Brain microvascular endothelial cell (primary cell): ENCODE measurements at regions not wholly inside any gene's neighbourhood (a gene's known extent, or its start where the extent isn't known, plus 50 kb on each side); places are given as distances from the start of the nearest gene placed in this dataset.
"Not testable (repeated sequence)": the region's sequence is repeated elsewhere in the genome, so short reads cannot be mapped to it uniquely, and the experiment has no call there.

ENCODE experiments used
- DNase-seq: peaks from one replicate; pipeline ENCODE4 v3.0.0-alpha.2; 2020
- H3K27ac ChIP-seq: fragments of 250-450 bp; sonication (Bioruptor Pico); 2 replicates; pipeline ENCODE4 v1.5.1; 2020; ENCODE audit warnings: mild to moderate bottlenecking, moderate library complexity
- H3K27me3 ChIP-seq: fragments of 250-450 bp; sonication (Bioruptor Pico); replicated peaks from 2 replicates; pipeline ENCODE4 v1.5.1; 2020; ENCODE audit warnings: mild to moderate bottlenecking
- H3K36me3 ChIP-seq: fragments of 250-450 bp; sonication (Bioruptor Pico); replicated peaks from 2 replicates; pipeline ENCODE4 v1.5.1; 2020; ENCODE audit warnings: mild to moderate bottlenecking
- H3K4me3 ChIP-seq: 2 replicates; pipeline ENCODE4 v1.5.1; 2011; ENCODE audit warnings: low read depth, mild to moderate bottlenecking, control low read depth, low read length, moderate library complexity
- in situ Hi-C: cut with HindIII; loops from 2 replicates; pipeline ENCODE4 v1.10.0; 2017; ENCODE audit warnings: low sequenced_read_pairs, low pct_ligation_motif_present

DNA sequence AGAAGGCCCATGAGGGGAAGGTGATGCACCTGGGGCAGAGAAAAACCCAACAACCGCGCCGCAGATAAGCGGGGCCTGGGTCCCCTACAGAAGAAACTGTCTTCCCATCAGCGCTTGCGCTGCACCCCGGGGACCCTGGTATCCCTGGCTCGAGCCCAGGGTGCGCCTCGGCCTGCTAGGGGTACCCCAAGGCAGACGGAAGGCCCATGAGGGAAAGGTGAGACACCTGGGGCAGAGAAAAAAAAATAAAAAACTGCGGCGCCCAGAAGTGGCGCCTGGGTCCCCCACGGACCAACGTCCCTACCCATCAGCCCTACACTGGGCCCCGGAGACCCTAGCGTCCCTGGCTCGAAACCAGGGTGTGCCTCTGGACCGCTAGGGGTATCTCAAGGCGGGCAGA, 190.8 kb downstream of the POTEM start:
- H3K36me3 ChIP-seq, H3K27me3 ChIP-seq, in situ Hi-C loops, DNase-seq, H3K27ac ChIP-seq, H3K4me3 ChIP-seq: not testable (repeated sequence)

DNA sequence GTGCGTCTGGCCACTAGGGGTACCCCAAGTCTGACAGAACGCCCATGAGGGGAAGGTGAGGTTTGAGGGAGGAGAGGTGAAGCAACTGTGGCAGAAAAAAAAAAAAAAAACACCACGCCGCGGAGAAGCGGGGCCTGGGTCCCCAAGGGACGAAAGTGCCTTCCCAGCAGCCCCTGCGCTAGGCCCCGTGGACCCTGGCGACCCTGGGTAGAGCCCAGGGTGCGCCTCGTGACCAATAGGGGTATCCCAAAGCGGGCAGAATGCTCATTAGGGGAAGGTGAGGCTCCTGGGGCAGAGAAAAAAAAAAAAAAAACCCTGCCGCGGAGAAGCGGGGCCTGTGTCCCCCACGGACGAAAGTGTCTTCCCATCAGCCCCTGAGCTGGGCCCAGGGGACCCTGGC, 191.4 kb downstream of the POTEM start:
- H3K27ac ChIP-seq, H3K36me3 ChIP-seq, in situ Hi-C loops, H3K4me3 ChIP-seq, DNase-seq, H3K27me3 ChIP-seq: not testable (repeated sequence)

DNA sequence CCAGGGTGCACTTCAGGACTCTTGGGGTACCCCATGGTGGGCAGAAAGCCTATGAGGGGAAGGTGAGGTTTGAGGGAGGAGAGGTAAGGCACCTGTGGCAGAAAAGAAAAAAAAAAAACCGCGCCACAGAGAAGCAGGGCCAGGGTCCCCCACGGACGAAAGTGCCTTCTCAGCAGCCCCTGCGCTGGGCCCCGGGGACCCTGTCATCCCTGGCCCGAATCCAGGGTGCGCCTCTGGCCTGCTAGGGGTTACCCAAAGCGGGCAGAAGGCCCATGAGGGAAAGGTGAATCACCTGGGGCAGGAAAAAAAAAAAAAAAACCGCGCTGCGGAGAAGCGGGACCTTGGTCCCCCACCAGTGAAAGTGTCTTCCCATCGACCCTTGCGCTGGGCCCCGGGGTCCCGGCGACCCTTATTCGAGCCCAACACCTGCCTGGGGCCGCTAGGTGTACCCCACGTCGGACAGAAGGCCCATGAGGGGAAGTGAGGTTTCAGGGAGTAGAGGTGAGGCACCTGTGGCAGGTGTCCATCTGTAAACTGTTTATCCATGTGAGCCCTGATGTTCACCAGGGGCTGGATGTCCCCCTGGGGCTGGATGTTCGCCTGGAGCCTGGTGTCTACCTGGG, 191.9 kb downstream of the POTEM start:
- DNase-seq, in situ Hi-C loops, H3K27ac ChIP-seq, H3K27me3 ChIP-seq, H3K36me3 ChIP-seq, H3K4me3 ChIP-seq: not testable (repeated sequence)

DNA sequence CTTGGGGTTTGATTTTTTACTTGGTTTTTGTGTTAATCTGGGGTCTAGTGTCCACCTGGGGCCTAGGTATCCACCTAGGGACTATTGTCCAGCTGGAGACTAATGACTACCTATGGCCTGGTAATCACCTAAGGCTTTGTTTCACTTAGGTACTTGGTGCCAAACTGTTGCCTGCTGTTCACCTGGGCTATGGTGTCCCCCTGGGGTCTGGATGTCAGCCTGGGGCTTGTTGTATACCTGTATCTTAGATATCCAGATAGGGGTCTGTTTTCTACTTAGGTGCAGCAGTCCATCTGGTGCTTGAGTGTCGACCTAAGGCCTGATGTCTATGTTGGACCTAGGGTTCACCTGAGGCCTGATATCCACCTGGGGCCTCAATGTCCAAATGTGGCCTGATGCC, 193.1 kb downstream of the POTEM start:
- H3K36me3 ChIP-seq, H3K27ac ChIP-seq, H3K4me3 ChIP-seq, in situ Hi-C loops, DNase-seq, H3K27me3 ChIP-seq: not testable (repeated sequence)

DNA sequence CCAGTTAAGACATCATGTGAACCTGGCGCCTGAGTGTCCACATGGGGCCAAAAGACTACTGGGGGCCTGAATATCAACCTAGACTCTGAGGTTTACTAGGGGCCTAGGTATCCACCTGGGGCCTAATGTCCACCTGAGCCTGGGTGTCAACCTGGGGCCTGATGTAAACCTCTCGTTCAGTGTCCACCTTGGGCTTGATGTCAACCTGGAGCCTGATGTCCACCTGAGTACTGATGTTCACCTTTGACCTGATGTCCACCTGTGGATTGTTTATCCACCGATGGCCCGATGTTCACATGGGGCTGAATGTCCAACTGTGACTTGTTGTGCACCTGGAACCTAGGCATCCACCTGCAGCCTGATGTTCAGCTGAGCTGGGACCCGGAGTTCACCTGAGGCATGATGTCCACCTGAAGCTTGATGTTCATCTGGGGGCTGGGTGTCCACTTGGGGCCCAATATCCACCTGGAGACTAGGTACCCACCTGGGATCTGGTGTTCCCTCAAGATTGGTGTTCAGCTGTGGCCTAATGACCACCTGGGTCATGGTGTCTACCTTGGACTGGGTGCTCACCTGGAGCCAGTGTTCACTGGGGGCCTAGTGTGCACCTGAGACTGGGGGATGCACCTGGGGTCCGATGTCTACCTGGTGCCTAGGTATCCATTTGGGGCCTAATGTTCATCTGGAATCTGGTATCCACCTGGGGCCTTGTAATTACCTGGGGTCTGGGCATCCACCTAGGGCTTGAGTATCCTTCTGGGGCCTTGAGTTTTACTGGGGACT, 194.2 kb downstream of the POTEM start:
- H3K36me3 ChIP-seq, DNase-seq, H3K27ac ChIP-seq, H3K27me3 ChIP-seq, in situ Hi-C loops, H3K4me3 ChIP-seq: not testable (repeated sequence)

DNA sequence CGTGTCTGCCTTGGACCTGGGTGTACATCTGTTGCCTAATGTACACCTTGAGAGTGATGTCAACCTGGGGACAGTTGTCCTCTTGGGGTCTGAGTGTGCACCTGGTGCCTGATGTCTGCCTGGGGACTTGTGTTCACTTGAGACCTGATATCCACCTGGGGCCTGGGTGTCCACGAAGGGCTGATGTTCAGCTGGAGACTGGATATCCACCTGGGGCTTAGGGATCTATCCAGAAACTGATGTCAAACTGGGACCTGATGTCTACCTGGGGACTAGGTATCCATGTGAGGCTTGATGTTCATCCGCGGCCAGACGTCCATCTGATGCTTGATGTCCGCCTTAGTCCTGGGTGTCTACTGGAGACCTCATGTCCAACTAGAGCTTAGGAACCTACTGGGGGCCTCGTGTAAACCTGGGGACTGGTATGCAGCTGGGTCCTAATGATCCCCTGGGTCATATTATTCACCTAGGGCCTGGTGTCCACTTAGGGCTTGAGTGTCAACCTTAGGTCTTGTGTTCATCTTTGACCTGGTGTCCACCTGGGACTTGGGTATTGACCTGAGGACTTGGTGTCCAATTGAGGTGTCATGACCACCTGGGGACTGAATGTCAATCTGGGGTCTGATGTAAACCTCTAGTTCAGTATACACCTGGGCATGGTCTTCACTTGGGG, 194.9 kb downstream of the POTEM start:
- H3K27me3 ChIP-seq, in situ Hi-C loops, H3K4me3 ChIP-seq, H3K36me3 ChIP-seq, DNase-seq, H3K27ac ChIP-seq: not testable (repeated sequence)

DNA sequence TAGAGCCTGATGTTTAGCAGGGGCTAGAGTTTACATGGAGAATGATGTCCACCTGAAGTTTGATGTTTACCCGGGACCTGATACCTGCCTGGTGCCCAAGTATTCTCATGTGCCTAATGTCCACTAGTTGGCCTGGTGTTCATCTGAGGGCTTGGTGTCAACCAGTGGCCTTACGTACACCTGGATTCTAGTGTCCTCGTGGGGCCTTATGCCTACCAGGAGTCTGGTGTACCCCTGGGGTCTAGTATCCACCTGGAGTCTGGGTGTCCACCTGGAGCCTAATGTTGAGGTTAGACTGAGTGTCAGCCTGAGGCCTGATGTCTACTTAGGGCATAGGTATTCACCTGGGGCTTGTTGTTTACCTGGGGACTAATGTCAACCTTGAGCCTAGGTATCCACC, 195.7 kb downstream of the POTEM start:
- H3K27me3 ChIP-seq, H3K4me3 ChIP-seq, H3K36me3 ChIP-seq, DNase-seq, in situ Hi-C loops, H3K27ac ChIP-seq: not testable (repeated sequence)

DNA sequence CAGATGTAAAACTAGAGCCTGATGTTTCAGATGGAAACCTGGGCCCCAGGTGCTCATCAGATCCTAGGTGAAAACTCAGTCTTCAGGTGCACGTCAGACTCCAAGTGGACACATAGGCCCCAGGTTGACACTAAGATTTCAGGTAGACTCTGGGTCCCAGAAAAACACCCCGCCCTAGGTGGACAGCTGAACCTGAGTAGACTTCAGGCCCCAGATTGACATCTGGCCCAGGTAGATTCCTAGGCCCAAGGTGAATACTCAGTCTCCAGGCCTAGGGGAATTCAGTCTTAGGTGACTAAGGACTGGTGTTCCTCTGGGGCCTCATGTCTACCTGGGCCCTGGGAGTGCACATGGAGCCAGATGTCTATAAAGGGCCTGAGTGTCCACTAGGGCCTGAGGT, 196.7 kb downstream of the POTEM start:
- H3K36me3 ChIP-seq, in situ Hi-C loops, H3K27me3 ChIP-seq, H3K27ac ChIP-seq, DNase-seq, H3K4me3 ChIP-seq: not testable (repeated sequence)

DNA sequence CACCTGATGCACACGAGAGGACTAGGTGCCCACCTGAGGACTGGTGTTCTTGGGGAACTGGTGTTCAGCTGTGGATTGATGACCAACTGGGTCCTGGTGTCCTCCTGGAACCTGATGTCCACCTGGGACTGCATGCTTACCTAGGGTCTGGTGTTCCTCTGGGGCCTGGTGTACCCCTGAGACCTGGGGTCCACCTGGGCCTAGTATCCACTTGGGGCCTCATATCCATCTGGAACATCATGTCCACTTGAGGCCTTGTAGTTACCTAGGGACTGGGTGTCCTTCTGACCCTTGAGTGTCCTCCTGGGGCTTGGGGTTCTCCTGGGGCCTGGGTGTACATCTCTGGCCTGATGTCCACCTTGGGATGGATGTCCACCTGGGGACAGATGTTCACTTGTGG, 197.2 kb downstream of the POTEM start:
- DNase-seq, H3K27me3 ChIP-seq, H3K4me3 ChIP-seq, H3K36me3 ChIP-seq, H3K27ac ChIP-seq, in situ Hi-C loops: not testable (repeated sequence)

DNA sequence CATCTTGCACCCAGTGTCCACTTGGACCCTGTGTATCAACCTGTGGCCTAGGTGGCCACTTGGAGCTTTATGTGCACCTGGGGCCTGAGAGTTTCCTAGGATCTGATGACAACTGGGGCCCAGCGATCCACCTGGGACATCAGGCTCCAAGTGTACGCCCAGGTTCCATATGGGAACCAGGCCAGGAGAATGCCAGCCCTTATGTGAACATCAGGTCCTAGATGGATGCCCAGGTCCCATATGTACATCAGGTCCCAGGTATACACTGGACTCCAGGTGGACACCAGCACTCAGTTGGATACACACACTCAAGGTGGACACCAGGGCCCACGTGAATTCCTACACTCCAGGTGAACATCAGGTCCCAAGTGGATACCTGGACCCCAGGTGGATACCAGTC, 198.8 kb downstream of the POTEM start:
- H3K27me3 ChIP-seq, H3K27ac ChIP-seq, H3K4me3 ChIP-seq, DNase-seq, H3K36me3 ChIP-seq, in situ Hi-C loops: not testable (repeated sequence)

DNA sequence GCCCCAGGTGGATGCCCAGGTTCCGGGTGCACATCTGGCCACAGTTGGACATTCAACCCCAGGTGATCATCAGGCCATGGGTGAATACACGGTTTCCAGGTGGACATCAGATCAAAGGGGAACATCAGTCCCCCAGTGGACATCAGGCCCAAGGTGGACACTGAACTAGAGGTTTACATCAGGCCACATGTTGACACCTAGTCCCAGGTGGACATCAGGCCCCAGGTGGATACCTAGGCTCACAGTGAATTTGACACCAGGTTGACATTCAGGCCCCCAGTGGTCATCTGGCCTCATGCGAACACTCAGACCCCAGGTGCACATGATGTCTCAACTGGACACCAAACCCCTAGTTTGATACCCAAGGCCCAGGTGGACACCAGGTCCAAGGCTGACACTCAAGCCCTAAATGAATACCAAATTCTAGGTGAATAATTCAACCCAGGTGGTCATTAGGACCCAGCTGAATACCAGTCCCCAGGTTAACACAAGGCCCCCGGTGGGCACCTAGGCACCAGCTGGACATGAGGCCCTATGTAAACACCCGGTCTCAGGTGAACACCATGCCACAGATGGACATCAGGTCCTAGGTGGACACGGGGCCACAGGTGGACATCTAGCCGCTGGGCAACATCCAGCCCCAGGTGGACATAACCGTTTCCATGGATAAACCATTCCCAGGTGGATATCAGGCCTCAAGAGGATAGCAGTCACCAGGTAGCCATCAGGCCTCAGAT, 200.4 kb downstream of the POTEM start:
- H3K4me3 ChIP-seq, H3K27me3 ChIP-seq, DNase-seq, H3K36me3 ChIP-seq, in situ Hi-C loops, H3K27ac ChIP-seq: not testable (repeated sequence)

DNA sequence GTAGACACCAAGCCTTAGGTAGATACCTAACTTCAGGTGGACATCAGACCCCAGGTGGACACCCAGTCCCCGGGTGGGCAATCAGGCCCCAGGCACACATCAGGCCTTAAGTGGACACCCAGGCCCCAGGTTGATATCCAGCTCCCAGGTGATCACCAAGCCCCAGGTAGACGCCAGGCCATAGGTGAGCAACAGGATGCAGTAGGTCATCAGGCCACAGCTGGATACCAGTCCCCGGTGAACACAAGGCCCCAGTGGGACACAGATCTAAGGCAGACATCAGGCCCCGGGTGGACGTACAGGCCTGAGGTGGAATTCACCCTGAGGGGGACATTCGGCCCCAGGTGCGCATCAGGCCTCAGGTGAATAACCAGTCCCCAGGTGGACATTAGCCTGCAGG, 201.0 kb downstream of the POTEM start:
- in situ Hi-C loops, H3K27me3 ChIP-seq, H3K36me3 ChIP-seq, DNase-seq, H3K4me3 ChIP-seq, H3K27ac ChIP-seq: not testable (repeated sequence)

DNA sequence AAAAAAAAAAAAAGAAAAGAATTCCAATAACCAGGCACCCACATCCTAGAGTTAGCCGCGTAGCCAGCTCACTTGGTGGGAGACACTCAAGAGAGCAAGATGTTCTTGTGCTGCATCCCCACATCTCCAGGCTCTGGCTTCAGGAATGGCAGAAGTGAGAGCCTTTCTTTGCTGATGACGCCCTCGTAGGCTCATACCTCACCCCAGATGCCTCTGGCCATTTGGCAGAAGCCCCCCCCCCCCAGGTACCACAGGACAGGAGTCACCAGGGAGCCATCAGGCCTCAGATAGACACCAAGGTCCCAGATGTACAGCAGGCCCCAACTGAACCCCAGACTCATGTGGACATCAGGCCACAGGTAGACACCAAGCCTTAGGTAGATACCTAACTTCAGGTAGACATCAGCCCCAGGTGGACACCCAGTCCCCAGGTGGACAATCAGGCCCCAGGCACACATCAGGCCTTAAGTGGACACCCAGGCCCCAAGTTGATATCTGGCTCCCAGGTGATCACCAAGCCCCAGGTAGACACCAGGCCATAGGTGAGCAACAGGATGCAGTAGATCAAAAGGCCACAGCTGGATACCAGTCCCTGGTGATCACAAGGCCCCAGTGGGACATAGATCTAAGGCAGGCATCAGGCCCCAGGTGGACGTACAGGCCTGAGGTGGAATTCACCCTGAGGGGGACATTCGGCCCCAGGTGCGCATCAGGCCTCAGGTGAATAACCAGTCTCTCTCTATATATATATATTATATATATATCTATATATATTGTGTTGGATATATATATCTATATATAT, 202.5 kb downstream of the POTEM start:
- H3K36me3 ChIP-seq, H3K27me3 ChIP-seq, DNase-seq, H3K4me3 ChIP-seq, H3K27ac ChIP-seq, in situ Hi-C loops: not testable (repeated sequence)

DNA sequence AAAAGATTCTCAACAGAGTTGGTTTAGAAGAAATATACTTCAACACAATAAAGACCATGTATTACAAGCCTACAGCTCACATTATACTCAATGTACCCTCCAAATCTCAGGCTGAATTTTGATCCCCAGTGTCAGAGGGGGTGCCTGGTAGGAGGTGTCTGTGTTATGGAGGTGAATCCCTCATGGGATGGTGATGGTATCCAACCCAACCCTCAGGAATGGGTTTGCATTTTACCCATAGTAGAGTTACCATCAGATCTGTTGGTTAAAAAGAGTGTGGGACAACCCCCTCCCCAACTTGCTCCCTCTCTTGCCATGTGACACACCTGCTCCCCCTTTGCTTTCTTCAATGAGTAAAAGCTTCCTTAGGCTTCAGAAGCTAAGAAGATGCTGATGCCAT, 205.5 kb downstream of the POTEM start:
- H3K27ac ChIP-seq, in situ Hi-C loops, H3K36me3 ChIP-seq, H3K4me3 ChIP-seq, H3K27me3 ChIP-seq, DNase-seq: not testable (repeated sequence)
